GM20000 (cell line): ENCODE measurements at regions not wholly inside any gene's neighbourhood (a gene's known extent, or its start where the extent isn't known, plus 50 kb on each side); places are given as distances from the start of the nearest gene placed in this dataset.

Experiments used
- DNase-seq: peaks from one replicate; pipeline ENCODE4 v3.0.0; 2012; ENCODE audit warnings: low spot score
- TF ChIP-seq, protein P1 (sequence below): IDR thresholded peaks from 2 replicates; pipeline ENCODE4 v1.5.1; 2012; ENCODE audit warnings: mild to moderate bottlenecking, control low read depth; ENCODE audit errors: extremely low read depth, missing control alignments

DNA sequence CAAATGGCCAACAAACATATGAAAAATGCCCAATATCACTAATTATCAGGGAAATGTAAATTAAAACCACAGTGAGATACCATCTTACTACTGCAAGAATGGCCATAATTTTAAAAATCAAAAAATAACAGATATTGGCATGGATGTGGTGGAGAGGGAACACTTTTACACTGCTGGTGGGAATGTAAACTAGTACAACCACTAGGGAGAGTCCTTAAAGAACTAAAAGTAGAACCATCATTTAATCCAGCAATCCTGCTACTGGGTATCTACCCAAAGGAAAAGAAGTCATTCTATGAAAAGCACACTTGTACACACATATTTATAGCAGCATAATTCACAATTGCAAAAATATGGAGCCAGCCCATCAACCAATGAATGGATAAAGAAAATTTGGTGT lies 459.7 kb downstream of the GXYLT1 start:
- TF ChIP-seq, protein P1, sequence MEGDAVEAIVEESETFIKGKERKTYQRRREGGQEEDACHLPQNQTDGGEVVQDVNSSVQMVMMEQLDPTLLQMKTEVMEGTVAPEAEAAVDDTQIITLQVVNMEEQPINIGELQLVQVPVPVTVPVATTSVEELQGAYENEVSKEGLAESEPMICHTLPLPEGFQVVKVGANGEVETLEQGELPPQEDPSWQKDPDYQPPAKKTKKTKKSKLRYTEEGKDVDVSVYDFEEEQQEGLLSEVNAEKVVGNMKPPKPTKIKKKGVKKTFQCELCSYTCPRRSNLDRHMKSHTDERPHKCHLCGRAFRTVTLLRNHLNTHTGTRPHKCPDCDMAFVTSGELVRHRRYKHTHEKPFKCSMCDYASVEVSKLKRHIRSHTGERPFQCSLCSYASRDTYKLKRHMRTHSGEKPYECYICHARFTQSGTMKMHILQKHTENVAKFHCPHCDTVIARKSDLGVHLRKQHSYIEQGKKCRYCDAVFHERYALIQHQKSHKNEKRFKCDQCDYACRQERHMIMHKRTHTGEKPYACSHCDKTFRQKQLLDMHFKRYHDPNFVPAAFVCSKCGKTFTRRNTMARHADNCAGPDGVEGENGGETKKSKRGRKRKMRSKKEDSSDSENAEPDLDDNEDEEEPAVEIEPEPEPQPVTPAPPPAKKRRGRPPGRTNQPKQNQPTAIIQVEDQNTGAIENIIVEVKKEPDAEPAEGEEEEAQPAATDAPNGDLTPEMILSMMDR = no peak
- no peak for DNase-seq

- TF ChIP-seq, protein P1 = no peak
- no peak for DNase-seq
Observed at GRCh38 chr12:41683513-41684240, 461.0 kb downstream of the GXYLT1 start.

DNA sequence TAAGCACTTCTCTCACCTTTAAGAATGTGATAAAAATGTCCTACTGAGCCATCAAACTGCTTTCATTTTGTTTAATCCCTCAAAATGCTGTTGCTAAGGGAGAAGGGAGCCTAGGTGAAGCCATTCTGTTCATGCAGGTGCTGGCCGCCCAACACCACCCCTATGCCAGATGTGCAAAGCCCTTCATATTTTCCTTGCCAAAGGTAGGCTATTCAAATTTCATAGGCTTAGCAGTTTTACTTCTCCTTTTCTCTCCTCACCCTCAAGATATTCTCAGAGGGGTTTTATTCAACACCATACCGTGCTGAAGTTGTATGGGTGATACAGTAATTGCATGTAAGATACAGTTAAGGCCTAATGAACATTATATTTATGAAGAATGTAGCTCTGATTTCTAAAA lies 461.7 kb downstream of the GXYLT1 start:
- DNase-seq = no peak
- TF ChIP-seq, protein P1 = no peak

- DNase-seq = no peak
- TF ChIP-seq, protein P1 = no peak
Observed at GRCh38 chr12:41681898-41682297, 462.8 kb downstream of the GXYLT1 start.

DNA sequence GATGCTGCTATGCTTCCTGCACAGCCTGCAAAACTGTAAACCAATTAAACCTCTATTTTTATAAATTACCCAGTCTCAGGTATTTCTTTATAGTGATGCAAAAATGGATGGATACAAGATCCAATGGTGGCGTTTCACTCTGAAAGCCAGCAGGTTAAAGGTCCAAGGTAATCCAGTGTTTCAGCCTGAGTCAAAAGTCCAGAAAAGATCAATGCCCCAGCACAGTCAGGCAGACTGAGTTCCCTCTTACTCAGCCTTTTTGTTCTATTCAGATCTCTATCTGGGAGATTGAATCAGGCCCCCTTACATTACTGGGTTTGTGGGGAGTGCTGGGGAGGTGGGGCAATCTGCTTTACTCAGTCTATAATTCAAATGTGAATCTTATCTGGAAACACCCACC lies 464.5 kb downstream of the GXYLT1 start:
- no peak for DNase-seq
- TF ChIP-seq, protein P1 = no peak

GRCh38 chr12:41663598-41664265 lies 475.6 kb downstream of the PDZRN4 start:
- TF ChIP-seq, protein P1 = no peak
- no peak for DNase-seq

DNA sequence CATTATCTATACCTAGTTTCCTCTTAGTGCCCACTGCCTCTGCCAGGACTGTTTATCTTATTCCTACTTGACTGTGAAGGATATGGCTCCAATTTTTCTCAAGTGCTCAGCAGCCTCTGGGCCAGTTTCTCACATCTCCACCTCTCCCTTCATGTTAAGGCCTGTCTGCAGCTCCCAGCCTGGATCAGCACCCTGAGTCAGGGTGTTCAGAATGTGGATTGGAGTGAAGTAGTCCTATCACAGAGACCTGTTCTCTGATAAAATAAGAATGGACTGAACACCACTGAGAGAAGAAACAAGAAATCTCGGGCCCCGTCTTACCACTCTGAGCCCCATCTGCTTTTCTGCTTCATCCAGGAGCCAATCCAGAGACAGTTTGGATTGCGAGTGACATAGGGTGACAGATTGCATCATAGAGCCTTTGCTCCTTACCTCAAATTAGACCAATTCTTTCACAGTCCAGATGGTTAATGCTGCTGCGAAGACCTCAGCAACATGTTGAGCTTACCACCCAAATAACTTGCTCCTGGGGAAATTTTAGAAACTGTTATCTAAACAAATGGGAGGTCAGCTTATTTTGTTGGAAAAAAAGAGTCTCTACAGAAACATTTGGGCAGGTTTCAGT lies 473.1 kb downstream of the PDZRN4 start:
- TF ChIP-seq, protein P1 = no peak
- DNase-seq = no peak
